Kidney (tissue), 13 donors: ENCODE measurements at regions not wholly inside any gene's neighbourhood (a gene's known extent, or its start where the extent isn't known, plus 50 kb on each side); places are given as distances from the start of the nearest gene placed in this dataset.

Source experiments
- DNase-seq, 5 donors: peaks; one replicate each; pipeline ENCODE4 v3.0.0-alpha.2; 2013 to 2020
- FAIRE-seq: peaks from 2 replicates; lab custom pipeline; 2012; peaks lifted over from hg19 to GRCh38; lab: Jason Lieb, UNC
- H3K27ac ChIP-seq, 2 donors: one replicate each; pipeline ENCODE4 v1.7.0; 2013; ENCODE audit warnings: low read depth in 2 of 2, low read length in 2 of 2, inconsistent platforms in 1 of 2
- H3K27me3 ChIP-seq: one replicate; pipeline ENCODE4 v1.7.1; 2013; ENCODE audit warnings: low read length, inconsistent platforms; ENCODE audit not compliant: control insufficient read depth, insufficient read depth
- H3K36me3 ChIP-seq, 3 donors: one replicate each; pipeline versions ENCODE4 v1.7.0 to v1.7.1; 2013; ENCODE audit warnings: low read length in 3 of 3, control low read depth in 1 of 3, inconsistent platforms in 1 of 3; ENCODE audit not compliant: insufficient read depth in 3 of 3, control insufficient read depth in 2 of 3
- H3K4me1 ChIP-seq, 3 donors: one replicate each; pipeline versions ENCODE4 v1.7.0 to v1.7.1; 2013; ENCODE audit warnings: low read length in 3 of 3, inconsistent platforms in 1 of 3, low read depth in 1 of 3; ENCODE audit not compliant: control insufficient read depth in 2 of 3, insufficient read depth in 2 of 3
- H3K4me3 ChIP-seq, 3 donors: one replicate each; pipeline versions ENCODE4 v1.7.0 to v1.8.1; 2013; ENCODE audit warnings: low read length in 3 of 3, control low read depth in 1 of 3, inconsistent platforms in 1 of 3
- H3K9ac ChIP-seq, 3 donors: one replicate each; pipeline versions ENCODE4 v1.7.0 to v1.7.1; 2013; ENCODE audit warnings: low read length in 3 of 3, control low read depth in 1 of 3, inconsistent platforms in 1 of 3
- H3K9me3 ChIP-seq, 3 donors: one replicate each; pipeline versions ENCODE4 v1.7.0 to v1.7.1; 2013; ENCODE audit warnings: low read length in 3 of 3, control low read depth in 1 of 3, inconsistent platforms in 1 of 3; ENCODE audit not compliant: control insufficient read depth in 2 of 3, insufficient read depth in 1 of 3
- intact Hi-C: fragments of 100-400 bp; cut with DNase I; formaldehyde crosslinking; loops from one replicate; pipeline ENCODE4 v1.11.1; 2022
- TF ChIP-seq, protein P1 (sequence below): IDR thresholded peaks from 3 replicates; pipeline ENCODE4 v1.5.1; 2012; ENCODE audit warnings: mild to moderate bottlenecking, moderate library complexity, borderline replicate concordance; ENCODE audit not compliant: insufficient read depth; ENCODE audit errors: extremely low read depth
- donor health status: control.
- donor health status: control.
- donor health status: control.
- donor health status: control.
- donor health status: control.
- donor health status: DM: yes; HTN: yes; CAD: no.
- donor health status: Normal renal cell carcinoma (clear cell type).

- no peaks in the 10 kb centered on the region for H3K9me3 ChIP-seq
- H3K27me3 ChIP-seq: no peaks in the 10 kb centered on the region
- FAIRE-seq: no peak
- peak in 3 of 5 donors; percentile 56 to 88 (median 85) for DNase-seq
- H3K9ac ChIP-seq: peak overlapping the region in 1 of 3 donors; percentile 37
- H3K4me3 ChIP-seq: no peak overlapping the region
- intact Hi-C loops: no loop called here
- no peaks in the 10 kb centered on the region for H3K36me3 ChIP-seq
- peaks cover 2 to 16% (median 6%) of the 10 kb centered on the region in 3 donors for H3K4me1 ChIP-seq
- TF ChIP-seq, protein P1, sequence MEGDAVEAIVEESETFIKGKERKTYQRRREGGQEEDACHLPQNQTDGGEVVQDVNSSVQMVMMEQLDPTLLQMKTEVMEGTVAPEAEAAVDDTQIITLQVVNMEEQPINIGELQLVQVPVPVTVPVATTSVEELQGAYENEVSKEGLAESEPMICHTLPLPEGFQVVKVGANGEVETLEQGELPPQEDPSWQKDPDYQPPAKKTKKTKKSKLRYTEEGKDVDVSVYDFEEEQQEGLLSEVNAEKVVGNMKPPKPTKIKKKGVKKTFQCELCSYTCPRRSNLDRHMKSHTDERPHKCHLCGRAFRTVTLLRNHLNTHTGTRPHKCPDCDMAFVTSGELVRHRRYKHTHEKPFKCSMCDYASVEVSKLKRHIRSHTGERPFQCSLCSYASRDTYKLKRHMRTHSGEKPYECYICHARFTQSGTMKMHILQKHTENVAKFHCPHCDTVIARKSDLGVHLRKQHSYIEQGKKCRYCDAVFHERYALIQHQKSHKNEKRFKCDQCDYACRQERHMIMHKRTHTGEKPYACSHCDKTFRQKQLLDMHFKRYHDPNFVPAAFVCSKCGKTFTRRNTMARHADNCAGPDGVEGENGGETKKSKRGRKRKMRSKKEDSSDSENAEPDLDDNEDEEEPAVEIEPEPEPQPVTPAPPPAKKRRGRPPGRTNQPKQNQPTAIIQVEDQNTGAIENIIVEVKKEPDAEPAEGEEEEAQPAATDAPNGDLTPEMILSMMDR: no peak
- peak overlapping the region; percentile 82 to 88 for H3K27ac ChIP-seq
Measured at GRCh38 chr20:17843246-17844132, 125.1 kb downstream of the SNX5 start.

GRCh38 chr20:17841751-17842215 lies 126.8 kb downstream of the SNX5 start:
- DNase-seq (peak in 3 of 5 donors; percentile 47 to 90 (median 67)), FAIRE-seq (no peak)
- Histone ChIP-seq H3K4me1 (peaks cover 2 to 16% (median 6%) of the 10 kb centered on the region in 3 donors), H3K9ac (no peak overlapping the region), H3K9me3 (no peaks in the 10 kb centered on the region), H3K27me3 (no peaks in the 10 kb centered on the region), H3K27ac (peak overlapping the region; percentile 45 to 69), H3K36me3 (no peaks in the 10 kb centered on the region), H3K4me3 (no peak overlapping the region)
- intact Hi-C loops: no loop called here
- TF ChIP-seq, protein P1: no peak

GRCh38 chr20:17840423-17840822 lies 128.2 kb downstream of the SNX5 start:
- FAIRE-seq: no peak
- H3K9ac ChIP-seq: no peak overlapping the region
- no peaks in the 10 kb centered on the region for H3K9me3 ChIP-seq
- H3K27ac ChIP-seq: no peak overlapping the region
- intact Hi-C loops: no loop called here
- no peaks in the 10 kb centered on the region for H3K27me3 ChIP-seq
- H3K4me1 ChIP-seq: peaks cover 0 to 11% (median 3%) of the 10 kb centered on the region in 3 donors
- TF ChIP-seq, protein P1: no peak
- no peaks in the 10 kb centered on the region for H3K36me3 ChIP-seq
- no peak for DNase-seq
- H3K4me3 ChIP-seq: no peak overlapping the region
